AG04449 (cell line): ENCODE measurements at regions not wholly inside any gene's neighbourhood (a gene's known extent, or its start where the extent isn't known, plus 50 kb on each side); places are given as distances from the start of the nearest gene placed in this dataset.
"Not testable (repeated sequence)": the region's sequence is repeated elsewhere in the genome, so short reads cannot be mapped to it uniquely, and the experiment has no call there.

Source experiments
- CTCF ChIA-PET: fragments of 350-600 bp; formaldehyde crosslinking; extraction: SDS; loops from one replicate; lab custom pipeline; 2021; ENCODE audit warnings: antibody characterized with exemption; lab: Yijun Ruan, JAX
- POLR2A ChIA-PET: fragments of 400-600, 350-600 bp; formaldehyde crosslinking; extraction: SDS; loops from one replicate; lab custom pipeline; 2020; ENCODE audit warnings: antibody characterized with exemption, inconsistent platforms; lab: Yijun Ruan, JAX
- DNase-seq: peaks from one replicate; pipeline ENCODE4 v3.0.0-alpha.2; 2010; ENCODE audit warnings: low read depth, low spot score
- H3K4me3 ChIP-seq: 2 replicates; pipeline ENCODE4 v1.5.1; 2011; ENCODE audit warnings: low read depth, mild to moderate bottlenecking, control low read depth, low read length
- CTCF ChIP-seq: IDR thresholded peaks from one replicate; pipeline ENCODE4 v1.5.1; 2011; ENCODE audit warnings: mild to moderate bottlenecking, moderate library complexity, low read length, control low read depth, inconsistent platforms; ENCODE audit not compliant: insufficient read depth; ENCODE audit errors: missing control alignments

- CTCF ChIA-PET: no interaction called here
- no peak overlapping the region for H3K4me3 ChIP-seq
- no peak for TF ChIP-seq CTCF
- DNase-seq: no peak
- POLR2A ChIA-PET: no interaction called here
These were observed 589.7 kb upstream of the AMELY start for GRCh38 chrY:7501236-7501635.

- DNase-seq: no peak
- POLR2A ChIA-PET: no interaction called here
- CTCF ChIA-PET: no interaction called here
- TF ChIP-seq CTCF: no peak
- H3K4me3 ChIP-seq: no peak overlapping the region
These were observed 584.4 kb upstream of the AMELY start for GRCh38 chrY:7496001-7496400.

GRCh38 chrY:7484455-7485285 lies 573.1 kb upstream of the AMELY start:
- POLR2A ChIA-PET, DNase-seq, H3K4me3 ChIP-seq, CTCF ChIA-PET: not testable (repeated sequence)

GRCh38 chrY:7471976-7472375 lies 560.4 kb upstream of the AMELY start:
- CTCF ChIA-PET: interaction anchor here (1.1 to 1.5 kb wide), 2 partner anchors 17 to 123 kb away, joined by 3 to 5 read pairs; no protein-coding TSS in a partner anchor
- no peak for DNase-seq
- POLR2A ChIA-PET: no interaction called here
- TF ChIP-seq CTCF: no peak
- H3K4me3 ChIP-seq: no peak overlapping the region

GRCh38 chrY:7470037-7470436 lies 558.5 kb upstream of the AMELY start:
- CTCF ChIA-PET: no interaction called here
- no peak for TF ChIP-seq CTCF
- no peak for DNase-seq
- no peak overlapping the region for H3K4me3 ChIP-seq
- POLR2A ChIA-PET: no interaction called here

- CTCF ChIA-PET: no interaction called here
- POLR2A ChIA-PET: interaction anchor here (0.9 kb wide), 1 partner anchor 34 kb away, joined by 3 read pairs; no protein-coding TSS in a partner anchor
These were observed 557.6 kb upstream of the AMELY start for GRCh38 chrY:7468951-7469745.

More at GRCh38 chrY:7468951-7469745, 557.6 kb upstream of the AMELY start:
- H3K4me3 ChIP-seq: no peak overlapping the region
- no peak for TF ChIP-seq CTCF
- no peak for DNase-seq
